GM21360 (cell line): ENCODE measurements at regions not wholly inside any gene's neighbourhood (a gene's known extent, or its start where the extent isn't known, plus 50 kb on each side); places are given as distances from the start of the nearest gene placed in this dataset.
A peak's percentile ranks its signal among the peaks of the same experiment; 100 is the strongest.
"Not testable (repeated sequence)": the region's sequence is repeated elsewhere in the genome, so short reads cannot be mapped to it uniquely, and the experiment has no call there.

Source experiments
- ATAC-seq: cut with Tn5 transposase; IDR thresholded peaks from one replicate; pipeline ENCODE4 v1.9.1; 2021; ENCODE audit warnings: mild to moderate bottlenecking, moderate library complexity; ENCODE audit not compliant: unreplicated experiment

- ATAC-seq = not testable (repeated sequence)
These were observed 120.1 kb upstream of the OSTN start for GRCh38 chr3:191078913-191079312.

GRCh38 chr3:191076903-191077552 is 122.0 kb upstream of the OSTN start:
- no peak for ATAC-seq

GRCh38 chr3:191074511-191074910 is 124.5 kb upstream of the OSTN start:
- no peak for ATAC-seq

GRCh38 chr3:191070762-191071403 is 128.2 kb upstream of the OSTN start:
- ATAC-seq = no peak

- no peak for ATAC-seq
These were observed 128.8 kb upstream of the OSTN start for GRCh38 chr3:191070201-191070600.

- ATAC-seq = no peak
These were observed 129.9 kb upstream of the OSTN start for GRCh38 chr3:191068946-191069813.

GRCh38 chr3:191066669-191067068 is 132.4 kb upstream of the OSTN start:
- ATAC-seq = no peak

- ATAC-seq = no peak
These were observed 133.7 kb upstream of the OSTN start for GRCh38 chr3:191065181-191065805.

GRCh38 chr3:191051037-191051436 is 148.0 kb upstream of the OSTN start:
- peak; percentile 55 for ATAC-seq

GRCh38 chr3:191047930-191048329 is 151.1 kb upstream of the OSTN start:
- no peak for ATAC-seq

GRCh38 chr3:191030929-191031328 is 168.1 kb upstream of the OSTN start:
- no peak for ATAC-seq

- ATAC-seq = no peak
These were observed 168.0 kb upstream of the GMNC start for GRCh38 chr3:191030491-191030890.

GRCh38 chr3:191026746-191027145 is 164.3 kb upstream of the GMNC start:
- no peak for ATAC-seq

GRCh38 chr3:191020730-191021396 is 158.4 kb upstream of the GMNC start:
- ATAC-seq = no peak

- ATAC-seq = no peak
These were observed 157.4 kb upstream of the GMNC start for GRCh38 chr3:191019855-191020254.

- not testable (repeated sequence) for ATAC-seq
These were observed 153.5 kb upstream of the GMNC start for GRCh38 chr3:191015960-191016359.

GRCh38 chr3:191008074-191008473 is 145.6 kb upstream of the GMNC start:
- peak; percentile 52 for ATAC-seq

- no peak for ATAC-seq
These were observed 143.3 kb upstream of the GMNC start for GRCh38 chr3:191005790-191006189.

- no peak for ATAC-seq
These were observed 141.2 kb upstream of the GMNC start for GRCh38 chr3:191003742-191004141.

- ATAC-seq = no peak
These were observed 133.8 kb upstream of the GMNC start for GRCh38 chr3:190996181-190996775.
